ENCODE measurements at regions not wholly inside any gene's neighbourhood (a gene's known extent, or its start where the extent isn't known, plus 50 kb on each side); places are given as distances from the start of the nearest gene placed in this dataset.

- no peak overlapping the region for H3K27ac ChIP-seq (ENCODE audit: insufficient read depth, low read depth, low read length)
- H4K20me1 ChIP-seq (replicated peaks; ENCODE audit: control insufficient read depth, extremely low read depth, insufficient read depth, low read length), result no peaks in the 10 kb centered on the region
- H3K27me3 ChIP-seq (ENCODE audit: control insufficient read depth in 2 of 2, insufficient read depth in 2 of 2, low read length in 2 of 2), result no peaks in the 10 kb centered on the region
- intact Hi-C loops (cut with micrococcal nuclease), result no loop called here
- ChIA-PET POLR2A (no interaction called here), CTCF (no interaction called here)
- H2AFZ ChIP-seq (ENCODE audit: low read depth, low read length), result no peak overlapping the region
- BruUV-seq (replicated peaks), result no TSS peak
- DNase-seq (ENCODE audit: low read depth, low spot score) (no peak), FAIRE-seq (no peak)
- H3K9me1 ChIP-seq (replicated peaks; ENCODE audit: control insufficient read depth, extremely low read depth, insufficient read depth, low read length), result peaks cover 2% of the 10 kb centered on the region
- dilution Hi-C loops (cut with MboI; ENCODE audit: extremely low pct_ligation_motif_present, low sequenced_read_pairs), result no loop called here
- TF ChIP-seq CTCF (IDR thresholded peaks at IDR 0.05; ENCODE audit: extremely low read depth in 1 of 2, insufficient read depth in 1 of 2, low read depth in 1 of 2, low read length in 2 of 2) (no peak), POLR2AphosphoS5 (IDR thresholded peaks at IDR 0.05; ENCODE audit: insufficient read depth, low read depth, low read length) (no peak), MAX (IDR thresholded peaks at IDR 0.05; ENCODE audit: insufficient read depth, insufficient read length) (no peak), JUN (IDR thresholded peaks at IDR 0.05; ENCODE audit: borderline replicate concordance, insufficient read depth, insufficient read length, low read depth) (no peak), EZH2 (IDR thresholded peaks at IDR 0.05; ENCODE audit: borderline replicate concordance, low read depth, low read length, severe bottlenecking) (no peak), GATA2 (IDR thresholded peaks at IDR 0.05; ENCODE audit: insufficient read depth, insufficient read length, low read depth, low read length) (no peak), MYC (IDR thresholded peaks at IDR 0.05; ENCODE audit: low read depth, low read length) (no peak), FOS (IDR thresholded peaks at IDR 0.05; ENCODE audit: borderline replicate concordance, insufficient read depth, low read length) (no peak), POLR2A (IDR thresholded peaks at IDR 0.05; ENCODE audit: low read depth, low read length) (no peak)
- H3K4me3 ChIP-seq (replicated peaks in 1 of 3; ENCODE audit: insufficient read depth in 1 of 3, low read depth in 1 of 3, low read length in 3 of 3), result no peak overlapping the region
- H3K9me3 ChIP-seq (replicated peaks; ENCODE audit: control insufficient read depth, insufficient read depth, low read length), result no peaks in the 10 kb centered on the region
- no peaks in the 10 kb centered on the region for H3K36me3 ChIP-seq (ENCODE audit: control insufficient read depth in 2 of 2, extremely low read depth in 1 of 2, insufficient read depth in 2 of 2, low read length in 2 of 2)
- no peak overlapping the region for H3K4me2 ChIP-seq (ENCODE audit: insufficient read depth, low read length)
- H3K4me1 ChIP-seq (ENCODE audit: control insufficient read depth, extremely low read depth, insufficient read depth, low read length), result no peaks in the 10 kb centered on the region
- H3K9ac ChIP-seq (replicated peaks; ENCODE audit: extremely low read depth, insufficient read depth, low read length), result no peak overlapping the region
- H3K79me2 ChIP-seq (ENCODE audit: control insufficient read depth, insufficient read depth, low read length), result no peaks in the 10 kb centered on the region
Observed at GRCh38 chr5:104218200-104218599, 655.6 kb upstream of the NUDT12 start.

All from endothelial cell of umbilical vein (primary cell).